ENCODE measurements at regions not wholly inside any gene's neighbourhood (a gene's known extent, or its start where the extent isn't known, plus 50 kb on each side); places are given as distances from the start of the nearest gene placed in this dataset.
"Not testable (repeated sequence)": the region's sequence is repeated elsewhere in the genome, so short reads cannot be mapped to it uniquely, and the experiment has no call there.

- DNase-seq (ENCODE audit: low read depth in 2 of 2, low spot score in 1 of 2): not testable (repeated sequence)
These were observed 142.3 kb upstream of the KCNJ18 start for GRCh38 chr17:21550031-21550430.

DNA sequence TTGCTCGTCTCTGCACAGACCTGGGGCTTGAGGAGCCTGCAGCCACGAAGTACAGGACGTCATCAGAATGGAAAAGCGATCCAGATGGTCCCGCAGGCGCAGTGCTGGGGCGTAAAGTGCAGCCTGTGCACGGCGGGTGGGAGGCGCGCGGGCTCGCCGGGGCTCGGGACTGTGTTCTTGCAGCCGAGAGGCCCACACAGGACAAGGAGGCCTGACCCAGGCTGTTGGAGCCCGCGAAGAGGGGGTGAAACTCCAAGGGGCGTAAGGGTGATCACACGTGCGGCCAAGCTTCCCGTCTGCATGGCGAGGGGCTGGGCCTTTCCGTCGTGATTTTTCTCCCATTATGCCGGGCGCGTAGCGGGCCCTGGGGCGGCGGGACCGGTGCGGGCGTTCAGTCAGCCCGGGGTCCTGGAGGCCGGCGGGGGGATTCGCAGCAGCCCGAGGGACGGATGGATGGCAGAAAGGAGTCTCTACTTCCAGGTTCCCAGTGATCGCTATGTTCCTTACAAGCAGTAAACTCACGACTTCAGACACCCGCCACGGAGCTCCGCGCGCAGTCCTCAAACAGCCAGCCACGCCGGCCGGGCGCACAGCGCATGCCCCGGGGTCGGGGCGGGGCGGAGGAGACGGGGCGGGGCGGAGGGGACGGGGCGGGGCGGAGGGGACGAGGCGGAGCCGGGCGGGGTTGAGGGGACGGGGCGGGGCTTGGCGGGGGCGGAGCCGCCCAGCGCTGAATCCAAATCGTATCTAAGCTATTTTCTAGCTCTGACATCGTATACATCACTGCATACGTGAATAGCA is 141.0 kb upstream of the KCNJ18 start:
- peak; percentile 48 to 69 for DNase-seq (ENCODE audit: low read depth in 2 of 2, low spot score in 1 of 2)

DNA sequence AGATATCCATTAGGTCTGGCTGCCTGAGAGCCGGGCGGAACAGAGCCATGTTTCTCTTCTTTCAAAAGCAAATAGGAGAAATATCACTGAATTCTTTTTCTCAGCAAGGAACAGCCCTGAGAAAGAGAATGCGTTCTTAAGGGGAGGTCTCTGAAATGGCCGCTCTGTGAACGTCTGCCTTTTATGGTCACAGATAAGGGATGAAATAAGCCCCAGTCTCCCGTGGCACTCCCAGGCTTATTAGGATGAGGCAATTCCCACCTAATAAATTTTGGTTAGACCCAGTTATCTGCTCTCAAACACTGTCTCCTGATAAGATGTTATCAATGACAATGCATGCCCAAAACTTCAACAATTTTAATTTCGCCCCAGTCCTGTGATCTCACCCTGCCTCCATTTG is 133.4 kb upstream of the KCNJ18 start:
- DNase-seq (ENCODE audit: low read depth in 2 of 2, low spot score in 1 of 2): not testable (repeated sequence)

DNA sequence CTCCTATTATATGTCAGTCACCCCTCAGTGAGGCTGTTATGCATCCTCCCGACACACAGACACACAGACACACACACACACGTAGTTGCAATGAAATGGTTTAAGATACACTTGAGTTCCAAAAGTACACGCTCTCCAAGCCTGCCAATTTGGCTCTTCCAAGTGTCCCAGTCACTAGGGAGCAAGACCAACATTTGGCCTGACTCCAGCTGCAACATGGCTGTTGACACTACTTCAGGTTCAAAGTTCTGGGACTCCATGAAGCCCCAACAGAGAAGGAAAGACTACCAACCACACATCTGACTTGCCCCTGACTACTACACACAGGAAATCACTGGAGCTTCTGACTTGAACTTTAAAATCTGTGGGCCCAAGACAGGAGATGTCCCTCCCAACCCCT is 128.1 kb upstream of the KCNJ18 start:
- no peak for DNase-seq (ENCODE audit: low read depth in 2 of 2, low spot score in 1 of 2)

DNA sequence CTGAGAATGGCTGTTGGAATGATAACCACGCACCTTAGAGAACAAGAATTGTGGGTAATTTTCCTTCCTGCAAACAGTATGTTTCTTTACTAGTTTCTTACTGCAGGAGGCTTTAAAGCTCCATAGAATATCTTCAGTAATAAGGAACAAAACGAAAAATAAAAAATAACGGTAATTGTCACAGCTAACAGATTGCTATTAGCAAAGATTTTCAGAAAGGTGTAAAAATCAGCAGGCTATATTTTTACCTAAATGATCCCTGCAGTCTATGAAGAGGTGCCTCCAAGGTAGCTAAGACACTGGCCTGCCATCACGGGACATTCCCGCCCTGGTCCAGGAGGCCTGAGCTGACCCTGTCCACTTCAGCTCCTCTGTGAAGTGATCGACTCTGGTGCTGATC is 127.6 kb upstream of the KCNJ18 start:
- DNase-seq (ENCODE audit: low read depth in 2 of 2, low spot score in 1 of 2): not testable (repeated sequence)

- DNase-seq (ENCODE audit: low read depth in 2 of 2, low spot score in 1 of 2): not testable (repeated sequence)
These were observed 121.9 kb upstream of the KCNJ18 start for GRCh38 chr17:21570427-21570826.

DNA sequence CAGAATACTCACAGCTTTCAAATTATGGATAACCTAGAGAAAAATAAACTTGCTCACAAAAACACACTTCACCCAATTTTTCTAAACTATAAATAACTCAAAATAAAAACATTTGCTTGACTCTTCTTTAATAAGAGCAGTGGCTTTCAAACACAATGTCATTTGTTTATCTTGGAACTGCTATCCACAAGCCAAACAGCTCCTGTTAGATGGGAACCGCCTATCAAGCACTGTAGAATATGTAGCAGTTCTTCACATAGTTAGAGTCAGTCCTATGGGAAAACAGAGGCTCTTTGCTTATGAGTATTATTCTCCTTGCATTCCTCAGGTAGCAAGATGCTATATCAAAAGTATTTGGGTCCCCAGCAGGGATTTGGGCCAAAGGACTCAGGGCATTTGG is 120.2 kb upstream of the KCNJ18 start:
- DNase-seq (ENCODE audit: low read depth in 2 of 2, low spot score in 1 of 2): not testable (repeated sequence)

DNA sequence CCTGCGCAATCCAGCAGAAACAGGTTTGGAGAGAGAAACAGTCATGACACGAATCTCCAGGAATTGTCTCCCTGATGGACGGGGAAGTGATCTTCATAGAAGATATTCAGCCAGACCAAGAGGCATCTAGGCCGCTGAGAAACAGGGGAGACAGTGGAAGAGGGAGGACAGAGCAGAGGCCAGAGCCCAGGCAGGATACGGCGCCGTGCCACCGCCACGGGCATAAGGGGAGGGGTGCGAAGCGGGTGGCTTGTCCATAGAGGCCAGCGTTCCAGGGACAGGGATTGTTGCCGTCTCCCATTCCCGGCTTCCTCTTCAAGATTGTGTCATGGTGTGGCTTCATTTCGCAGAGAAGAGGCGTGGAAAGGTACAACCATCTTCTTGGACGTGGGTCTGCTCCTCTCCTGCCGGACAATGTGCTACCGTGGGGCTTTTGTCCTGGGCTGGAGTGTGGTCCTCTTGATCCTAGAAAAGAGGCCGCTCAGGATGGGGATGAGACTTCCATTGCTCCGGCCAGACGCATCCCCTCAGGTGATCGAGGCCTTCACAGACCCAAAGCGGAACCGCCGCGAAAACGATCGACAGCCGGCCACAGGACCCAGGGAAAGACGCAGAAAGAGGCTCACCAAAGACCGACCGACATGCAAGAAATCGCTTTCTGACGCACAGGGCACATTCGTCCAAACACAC is 118.9 kb upstream of the KCNJ18 start:
- not testable (repeated sequence) for DNase-seq (ENCODE audit: low read depth in 2 of 2, low spot score in 1 of 2)

- peak in 1 of 2 donors; percentile 17 for DNase-seq (ENCODE audit: low read depth in 2 of 2, low spot score in 1 of 2)
These were observed 118.2 kb upstream of the KCNJ18 start for GRCh38 chr17:21573961-21574610.

GRCh38 chr17:21574611-21575255 is 117.6 kb upstream of the KCNJ18 start:
- not testable (repeated sequence) for DNase-seq (ENCODE audit: low read depth in 2 of 2, low spot score in 1 of 2)

DNA sequence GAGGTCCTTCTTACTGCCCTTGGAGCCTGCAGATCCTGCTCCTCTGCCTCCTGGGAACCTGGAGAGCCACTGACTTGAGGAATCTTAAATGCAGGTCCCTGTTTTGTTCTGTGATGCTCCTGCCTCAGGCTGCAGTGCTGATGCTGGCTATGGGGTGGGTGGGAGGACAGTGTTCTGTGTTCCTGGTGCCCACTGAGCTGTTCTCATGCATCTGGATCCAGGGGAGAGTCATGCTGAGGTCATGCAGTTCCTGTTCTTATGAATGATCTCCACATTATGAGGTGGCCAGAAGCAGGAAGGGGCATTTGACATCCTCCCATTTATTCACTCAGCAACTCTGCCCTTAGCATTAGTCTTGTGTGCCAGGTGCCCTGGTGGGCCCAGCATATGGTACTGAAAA is 113.5 kb upstream of the KCNJ18 start:
- DNase-seq (ENCODE audit: low read depth in 2 of 2, low spot score in 1 of 2): not testable (repeated sequence)

DNA sequence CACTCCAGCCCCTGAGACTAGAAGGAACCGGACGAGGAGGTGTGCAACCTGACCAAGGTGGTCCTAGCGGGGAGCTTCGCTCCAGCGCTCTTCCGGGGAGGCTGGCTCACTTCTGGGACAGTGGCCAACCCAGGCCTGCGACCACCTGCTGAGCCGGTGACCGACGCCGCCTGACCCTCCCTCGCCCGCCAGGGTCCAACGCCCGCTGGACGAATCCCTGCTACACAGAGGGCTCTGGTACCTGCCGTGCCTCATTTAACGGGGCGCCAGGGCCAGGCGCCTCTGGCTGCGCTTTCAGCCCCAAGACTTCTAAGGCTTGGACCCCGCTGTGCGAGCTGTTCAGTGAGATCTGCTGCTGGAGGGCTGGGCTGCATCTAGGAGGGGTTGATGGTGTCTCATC is 99.5 kb upstream of the KCNJ18 start:
- DNase-seq (ENCODE audit: low read depth in 2 of 2, low spot score in 1 of 2): no peak

DNA sequence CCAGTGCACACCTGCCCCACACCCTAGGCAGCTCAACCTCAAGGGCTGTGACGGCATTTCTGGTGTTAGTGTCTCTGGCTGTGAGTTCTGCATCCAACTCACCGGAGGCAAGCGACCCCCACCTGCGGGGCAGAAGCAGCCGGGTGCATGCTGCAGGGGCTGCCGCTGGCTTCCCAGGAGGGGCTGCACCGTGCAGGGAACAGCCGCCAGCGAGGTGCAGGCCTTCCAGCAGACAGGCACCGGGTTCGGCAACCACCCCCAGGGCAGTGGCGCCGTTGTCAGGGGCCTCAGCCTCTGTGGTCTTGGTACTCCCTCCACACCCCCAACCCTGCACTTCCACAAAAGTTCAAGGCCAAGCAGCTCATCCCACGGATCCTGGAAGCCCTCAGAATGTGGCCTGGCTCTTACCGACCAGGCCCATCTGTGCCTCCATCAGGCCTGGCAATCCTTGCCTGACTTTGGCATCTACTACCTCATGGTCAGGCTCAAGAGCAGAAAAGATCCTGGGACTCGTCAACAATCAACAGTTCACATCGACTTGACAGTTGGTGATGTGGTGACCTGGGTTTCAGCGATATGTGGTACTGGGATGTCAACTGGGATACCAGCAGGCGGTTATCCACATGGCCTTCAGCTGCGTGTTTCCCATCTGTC is 98.7 kb upstream of the KCNJ18 start:
- not testable (repeated sequence) for DNase-seq (ENCODE audit: low read depth in 2 of 2, low spot score in 1 of 2)

DNA sequence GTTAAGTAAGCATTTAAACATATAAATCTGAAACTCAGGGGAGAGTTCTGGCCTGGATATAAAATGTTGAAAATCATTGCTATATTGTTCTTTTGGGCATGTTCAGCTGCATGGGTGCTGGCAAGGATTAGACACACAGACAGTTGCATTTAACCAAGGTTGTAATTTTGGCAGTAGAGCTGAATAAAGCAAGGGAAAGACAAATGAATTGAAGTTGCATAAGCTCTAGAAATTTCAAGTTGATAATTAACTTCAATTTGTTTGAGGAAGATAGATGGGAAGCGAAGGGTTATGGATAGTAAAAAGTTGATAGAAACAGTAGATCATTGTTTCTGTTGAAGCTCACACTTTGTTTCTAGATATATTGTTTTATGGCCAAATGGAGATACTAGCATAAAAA is 97.2 kb upstream of the KCNJ18 start:
- no peak for DNase-seq (ENCODE audit: low read depth in 2 of 2, low spot score in 1 of 2)

GRCh38 chr17:21602176-21602575 is 90.1 kb upstream of the KCNJ18 start:
- DNase-seq (ENCODE audit: low read depth in 2 of 2, low spot score in 1 of 2): no peak

DNA sequence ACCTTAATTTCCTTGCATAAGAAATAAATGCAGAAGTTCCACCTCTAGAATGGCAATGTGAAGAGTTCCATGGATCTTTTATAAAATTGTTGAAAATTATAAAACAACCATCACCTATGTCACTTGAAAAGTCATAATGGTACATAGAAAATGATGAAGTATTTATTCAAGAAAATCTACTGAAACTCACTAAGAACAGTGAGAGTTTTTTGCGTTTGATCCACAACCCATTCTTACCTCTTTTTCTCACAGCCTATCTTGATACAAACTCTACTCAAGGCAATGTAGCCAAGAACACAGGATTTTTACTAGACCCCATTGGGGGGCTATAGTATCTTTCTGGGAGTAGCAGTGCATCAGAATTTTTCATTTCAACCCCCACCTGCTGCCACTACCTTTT is 89.0 kb upstream of the KCNJ18 start:
- DNase-seq (ENCODE audit: low read depth in 2 of 2, low spot score in 1 of 2): not testable (repeated sequence)

GRCh38 chr17:21611443-21611842 is 80.9 kb upstream of the KCNJ18 start:
- not testable (repeated sequence) for DNase-seq (ENCODE audit: low read depth in 2 of 2, low spot score in 1 of 2)

DNA sequence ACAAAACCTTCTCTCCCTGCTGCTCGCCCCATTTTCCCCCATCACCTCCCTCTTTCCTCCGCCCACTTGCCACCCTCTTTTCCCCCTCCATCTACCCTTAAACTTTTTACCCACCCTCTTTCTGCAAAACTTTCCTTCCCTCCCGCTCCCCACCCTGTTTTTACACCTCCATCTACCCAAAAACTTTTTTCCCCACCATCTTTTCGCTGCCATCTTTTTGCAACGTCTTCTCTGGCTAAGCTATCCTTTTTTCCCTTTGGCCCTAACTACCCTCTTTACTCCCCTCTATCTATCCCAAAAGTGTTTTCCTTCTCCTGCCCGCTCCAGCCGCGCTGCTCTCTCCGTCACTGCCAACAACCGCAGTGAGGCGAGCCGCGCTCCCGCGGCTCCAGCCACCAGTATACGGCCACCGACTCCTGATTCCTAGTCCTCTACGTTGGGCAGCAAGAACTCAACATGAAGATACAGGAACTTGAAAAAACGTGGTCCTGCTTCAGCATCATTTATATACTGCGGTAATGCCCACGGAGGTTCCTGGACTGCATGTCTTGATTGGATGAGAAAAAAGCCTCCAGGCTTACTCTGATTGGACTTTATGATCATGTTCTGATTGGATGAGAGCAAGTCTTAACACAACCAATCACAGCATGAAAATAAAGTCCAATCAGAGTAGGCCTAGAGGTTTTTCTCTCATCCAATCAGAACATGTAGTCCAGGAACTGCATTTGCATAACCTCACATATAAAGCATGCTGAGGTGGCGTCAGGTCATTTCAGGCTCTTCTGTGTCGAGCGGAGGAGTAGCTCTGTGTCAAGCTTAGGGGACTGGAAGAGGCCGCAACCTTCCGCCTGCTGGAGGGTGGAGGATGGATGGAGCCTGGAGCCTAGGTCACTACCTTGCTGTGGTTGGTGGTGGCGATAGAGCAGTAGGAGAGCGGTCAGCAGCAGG is 79.9 kb upstream of the KCNJ18 start:
- DNase-seq (ENCODE audit: low read depth in 2 of 2, low spot score in 1 of 2): not testable (repeated sequence)

- no peak for DNase-seq (ENCODE audit: low read depth in 2 of 2, low spot score in 1 of 2)
These were observed 79.3 kb upstream of the KCNJ18 start for GRCh38 chr17:21613071-21613429.

DNA sequence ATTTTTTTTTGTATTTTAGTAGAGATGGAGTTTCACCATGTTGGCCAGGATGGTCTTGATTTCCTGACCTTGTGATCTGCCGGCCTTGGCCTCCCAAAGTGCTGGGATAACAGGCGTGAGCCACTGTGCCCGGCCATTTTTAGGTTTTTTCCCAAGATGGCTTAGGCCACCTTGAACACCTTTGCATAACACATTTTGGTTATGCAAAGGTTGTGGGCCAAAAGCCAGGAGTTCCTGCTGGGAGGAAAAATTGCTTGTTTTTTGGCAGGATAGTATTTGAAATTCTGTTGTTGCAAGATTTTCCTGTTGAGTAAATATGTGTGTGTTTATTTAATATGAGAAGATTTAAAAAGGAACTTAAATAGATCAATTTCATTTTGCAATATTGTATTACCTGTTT is 65.3 kb upstream of the KCNJ18 start:
- not testable (repeated sequence) for DNase-seq (ENCODE audit: low read depth in 2 of 2, low spot score in 1 of 2)

All from stimulated activated CD8-positive, alpha-beta memory T cell treated with anti-CD3 and anti-CD28 coated beads, Interleukin-4, amount 100 ng/mL, for 1 hour (primary cell).